Mesenteric fat pad (tissue), 1 donor: ENCODE measurements at regions not wholly inside any gene's neighbourhood (a gene's known extent, or its start where the extent isn't known, plus 50 kb on each side); places are given as distances from the start of the nearest gene placed in this dataset.

Experiments used
- DNase-seq: peaks from one replicate; pipeline ENCODE4 v3.0.0-alpha.2; 2020; ENCODE audit warnings: low spot score
- donor health status: DM: yes; HTN: yes; CAD: no.

DNA sequence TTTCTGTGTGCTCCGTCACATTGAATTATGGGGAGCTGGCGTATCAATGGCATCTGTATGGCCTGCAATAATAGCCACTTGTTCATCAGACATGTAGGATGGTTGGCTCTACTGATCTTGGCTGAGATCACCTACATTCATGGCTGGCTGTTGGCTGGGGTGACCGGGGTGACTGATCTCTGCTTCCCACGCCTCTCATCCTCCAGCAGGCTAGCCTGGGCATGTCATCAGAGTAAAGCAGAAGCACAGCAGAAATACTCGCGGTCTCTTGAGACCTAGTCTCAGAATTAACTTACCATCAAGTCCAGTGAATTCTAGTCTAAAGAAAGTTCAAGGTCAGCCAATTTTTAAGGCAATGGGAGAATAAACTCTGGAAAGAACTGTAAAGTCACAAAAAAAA is 257.7 kb upstream of the GLI3 start:
- no peak for DNase-seq

DNA sequence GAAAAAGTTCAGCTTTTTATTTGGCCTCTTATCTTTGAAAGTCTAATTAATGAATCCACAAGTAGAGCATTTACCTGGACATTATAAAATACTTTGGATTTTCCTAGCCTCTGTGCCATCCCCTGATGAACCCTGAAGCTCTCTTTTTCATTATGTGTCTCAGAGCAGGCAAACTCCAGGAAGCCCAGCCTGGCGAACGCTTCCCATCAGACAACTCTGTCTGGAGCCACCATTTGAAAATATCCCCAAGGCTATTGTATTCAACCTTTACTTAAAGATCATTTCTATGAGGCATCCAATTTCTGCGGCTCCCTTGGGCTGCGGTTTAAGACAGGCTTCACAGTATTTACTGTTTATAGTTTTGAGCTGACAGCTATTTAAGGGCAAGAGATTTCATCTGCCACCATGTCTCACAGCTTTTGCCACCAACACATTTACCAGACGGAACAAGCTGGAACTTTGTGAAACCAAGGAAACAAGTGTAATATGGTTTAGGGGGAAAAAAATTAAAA is 257.2 kb upstream of the GLI3 start:
- DNase-seq: no peak

DNA sequence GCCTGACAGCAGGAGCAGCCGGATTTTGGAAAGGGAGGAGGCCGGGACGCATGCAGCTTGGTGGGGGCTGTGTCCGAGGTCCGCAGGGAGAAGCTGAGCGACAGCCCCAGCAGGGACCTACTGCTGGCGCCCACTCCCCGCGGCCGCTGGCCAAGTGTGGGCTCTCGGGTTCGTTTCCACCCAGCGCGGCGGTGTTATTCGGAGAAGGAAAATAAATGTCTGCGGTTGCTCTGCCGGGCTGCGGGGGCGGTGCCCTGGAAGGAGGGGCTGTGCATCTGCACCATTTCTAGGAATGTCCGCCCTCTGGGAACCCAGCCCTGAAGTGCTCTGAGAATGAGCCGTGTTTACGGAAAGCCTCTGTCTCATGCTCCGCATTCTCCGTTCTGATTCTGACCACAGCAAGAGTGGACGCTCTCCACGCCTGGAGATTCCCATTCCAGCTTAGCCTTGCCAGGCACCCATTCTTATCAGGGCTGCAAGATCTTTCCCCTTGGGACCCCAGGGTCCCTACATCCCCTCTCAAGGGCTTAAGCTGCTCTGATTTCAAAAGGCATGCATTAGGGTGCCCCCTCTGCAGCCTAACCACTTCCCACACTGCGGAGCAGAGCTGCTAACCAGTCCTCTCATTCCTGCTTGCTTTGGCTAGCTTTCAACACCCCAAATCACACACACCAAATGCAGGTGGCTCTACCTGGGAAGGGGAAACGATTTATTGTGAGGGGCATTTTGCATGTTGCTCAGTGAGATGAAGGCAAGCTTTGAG is 256.6 kb upstream of the GLI3 start:
- peak; percentile 91 for DNase-seq

DNA sequence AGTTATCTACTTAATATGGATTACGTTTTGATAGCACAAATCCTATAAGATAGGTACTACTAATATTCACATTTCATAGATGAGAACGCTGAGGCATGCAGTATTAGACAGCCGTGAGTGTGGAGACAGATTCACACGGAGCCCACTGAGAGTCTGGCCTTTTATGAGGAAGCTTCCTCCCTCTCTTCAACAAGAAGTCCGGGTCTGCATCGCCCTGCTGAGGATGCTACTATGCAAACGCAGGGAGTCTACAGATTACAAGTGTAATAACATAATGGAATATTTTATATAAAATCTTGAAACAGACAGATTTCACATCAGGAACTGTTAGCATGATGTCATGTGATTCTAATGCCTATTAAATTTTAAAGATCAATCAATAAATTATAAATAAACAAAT is 255.9 kb upstream of the GLI3 start:
- no peak for DNase-seq

DNA sequence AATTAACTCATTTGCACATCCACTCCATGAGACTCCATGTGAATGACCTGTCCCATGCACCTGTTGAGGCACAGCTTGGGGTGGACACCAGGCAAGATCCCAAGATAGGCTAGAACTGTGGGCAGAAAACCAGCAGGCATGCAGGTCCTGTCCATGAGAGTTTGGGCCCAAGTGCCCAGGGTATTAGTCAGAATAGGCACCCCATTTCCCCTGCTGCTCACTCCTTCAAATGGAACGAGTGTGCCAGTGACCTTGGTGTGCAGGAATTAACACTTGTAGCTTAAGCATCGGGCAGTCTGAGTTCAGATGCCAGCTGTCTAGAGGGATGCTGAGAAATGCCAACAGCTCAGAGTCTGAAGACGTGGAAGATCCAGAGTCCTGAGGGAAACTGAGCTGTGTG is 254.1 kb upstream of the GLI3 start:
- no peak for DNase-seq

DNA sequence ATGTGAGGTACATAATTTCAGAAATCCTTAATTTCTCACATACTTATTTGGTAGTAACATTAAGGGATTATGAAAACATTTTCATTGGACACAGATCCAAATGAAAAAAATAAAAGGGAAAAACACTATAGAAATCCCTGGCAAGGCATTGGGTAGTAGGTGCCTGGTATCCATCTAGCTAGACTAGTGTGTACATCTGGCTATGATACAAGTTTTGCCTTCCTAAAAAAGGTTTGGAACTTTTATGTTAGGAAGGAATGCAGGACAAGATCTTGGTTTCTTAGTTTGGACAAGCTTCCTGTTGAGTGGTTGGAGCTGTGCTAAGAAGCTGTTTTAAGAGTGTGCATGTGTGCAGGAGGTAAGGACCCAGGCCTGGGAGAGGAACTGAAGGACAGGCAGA is 252.3 kb upstream of the GLI3 start:
- no peak for DNase-seq

DNA sequence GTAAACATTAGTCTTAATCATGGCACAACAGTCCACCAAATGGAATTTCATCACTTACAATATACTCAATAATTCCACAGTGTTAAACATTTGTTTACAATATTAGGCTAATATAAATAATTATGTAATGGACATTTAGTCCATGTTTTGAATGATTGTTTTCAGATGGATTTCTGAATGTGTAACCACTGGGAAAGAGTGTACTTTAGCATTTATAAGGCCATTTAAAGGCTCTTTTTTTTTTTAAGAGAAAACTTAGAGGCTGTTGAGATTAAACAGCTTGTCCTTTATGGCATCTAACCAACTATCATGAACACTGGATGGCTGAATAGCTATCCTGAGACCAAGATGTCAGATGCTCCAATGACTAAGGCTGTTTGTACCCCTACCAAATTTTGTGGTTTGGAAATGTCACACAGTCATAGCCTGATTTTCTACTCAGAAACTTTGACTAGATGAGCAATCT is 248.3 kb upstream of the GLI3 start:
- no peak for DNase-seq

DNA sequence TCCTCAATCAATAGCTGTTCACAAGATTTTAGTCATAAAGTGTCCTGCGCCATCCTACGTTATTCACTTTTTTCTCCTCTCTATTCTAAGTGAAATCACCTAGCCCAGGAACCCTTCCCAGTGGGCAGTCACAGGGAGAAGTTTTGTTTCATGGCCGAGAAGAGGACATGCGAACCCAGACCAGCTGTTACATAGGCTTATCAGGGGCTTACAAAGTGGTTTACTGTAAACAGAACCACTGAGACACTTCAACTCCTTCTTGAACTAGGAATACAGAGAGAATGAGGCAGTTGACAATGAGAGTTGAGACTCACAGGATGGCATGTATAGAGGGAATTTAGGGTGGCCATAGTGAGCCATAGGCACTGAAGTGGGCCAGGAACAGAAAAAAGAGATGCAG is 246.9 kb upstream of the GLI3 start:
- DNase-seq: no peak

DNA sequence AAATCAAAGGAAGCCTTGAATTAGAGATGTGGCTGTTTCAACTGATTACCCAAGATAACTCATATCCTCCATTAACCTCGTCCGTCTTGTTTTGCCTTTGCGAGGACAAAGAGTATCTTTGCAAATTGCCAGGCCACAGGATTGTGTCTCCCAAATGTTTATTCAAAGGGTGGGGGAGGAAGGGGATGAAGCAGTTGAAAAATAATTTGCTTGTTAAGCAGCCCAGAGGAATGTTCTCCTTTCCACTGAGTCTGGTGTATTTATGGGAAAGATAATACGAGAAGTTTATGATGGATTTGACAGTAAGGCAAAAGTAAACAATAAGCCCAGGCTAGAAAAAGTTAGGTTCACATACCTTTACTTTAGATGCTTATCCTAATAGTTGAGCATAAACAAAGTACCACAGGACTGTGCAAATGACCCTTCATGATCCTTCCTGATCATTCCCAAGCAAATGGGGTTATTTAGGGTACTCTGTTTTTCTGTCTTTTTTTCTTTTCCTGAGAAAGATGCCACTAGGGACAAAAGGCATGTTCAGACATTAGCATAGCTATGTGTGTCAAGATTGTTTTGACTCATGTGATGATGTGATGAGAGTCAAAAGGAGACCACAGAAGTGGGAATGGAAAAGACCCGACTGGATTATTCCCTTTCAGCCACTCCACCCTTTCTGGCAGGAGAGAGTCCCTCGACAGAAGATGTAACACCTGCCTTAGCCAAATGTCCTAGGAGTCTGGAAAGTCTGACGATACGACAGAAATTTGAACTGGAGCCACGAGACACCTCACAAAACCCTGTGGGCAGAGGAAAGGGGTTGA is 243.0 kb upstream of the GLI3 start:
- no peak for DNase-seq

DNA sequence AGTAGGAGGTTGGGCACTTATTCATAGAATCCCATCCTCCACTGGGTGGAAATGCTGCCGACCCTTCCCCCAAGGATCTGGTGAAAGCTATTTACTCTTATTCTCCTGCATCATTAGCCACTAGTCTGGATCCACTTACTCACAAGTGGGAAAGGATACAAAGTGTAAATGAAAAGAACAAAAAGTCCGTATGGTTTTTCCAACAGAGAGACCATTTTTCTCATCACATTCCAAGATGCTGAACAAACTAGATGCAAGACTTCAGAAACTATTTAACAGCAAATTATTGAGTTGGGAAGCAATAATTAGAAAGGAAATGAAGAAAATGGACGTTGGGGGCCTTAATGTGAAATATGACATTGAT is 242.4 kb upstream of the GLI3 start:
- no peak for DNase-seq

DNA sequence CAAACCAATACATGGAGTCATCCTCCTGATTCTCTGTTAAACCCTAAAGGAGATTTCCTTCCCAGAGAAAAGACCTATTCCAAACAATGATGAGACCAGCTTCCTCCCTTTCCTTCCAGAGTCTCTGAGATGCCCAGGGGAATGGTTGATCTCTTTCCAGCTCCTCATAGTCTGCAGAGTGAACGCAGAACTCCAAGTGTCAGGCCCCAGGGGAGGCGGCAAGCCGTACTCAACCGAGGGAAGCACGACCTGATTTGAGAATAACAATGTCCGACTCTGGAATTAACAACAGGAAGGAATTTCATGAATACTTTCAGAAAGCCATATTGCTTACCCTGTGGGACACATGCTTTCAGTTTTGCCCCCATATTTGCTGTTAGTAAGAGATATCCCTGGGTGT is 241.7 kb upstream of the GLI3 start:
- DNase-seq: no peak

DNA sequence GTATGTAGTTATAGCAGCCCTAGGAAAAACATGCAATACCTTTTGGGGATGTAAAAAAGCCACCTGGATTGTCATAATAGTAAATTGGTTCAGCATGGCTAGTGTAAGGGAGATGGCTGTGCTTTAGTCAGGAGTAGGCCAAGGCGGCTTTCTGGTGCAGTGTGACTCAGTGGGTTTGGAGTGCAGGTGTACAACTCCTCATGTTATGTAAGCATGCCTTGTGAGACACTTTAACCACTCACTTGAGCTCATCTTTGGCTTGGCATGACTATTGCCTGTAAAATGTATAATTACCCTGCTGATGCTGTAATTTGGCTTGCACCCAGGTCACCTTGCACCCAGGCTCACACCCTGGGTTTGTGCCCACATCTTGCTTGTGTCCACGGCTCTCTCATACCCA is 239.2 kb upstream of the GLI3 start:
- DNase-seq: no peak

DNA sequence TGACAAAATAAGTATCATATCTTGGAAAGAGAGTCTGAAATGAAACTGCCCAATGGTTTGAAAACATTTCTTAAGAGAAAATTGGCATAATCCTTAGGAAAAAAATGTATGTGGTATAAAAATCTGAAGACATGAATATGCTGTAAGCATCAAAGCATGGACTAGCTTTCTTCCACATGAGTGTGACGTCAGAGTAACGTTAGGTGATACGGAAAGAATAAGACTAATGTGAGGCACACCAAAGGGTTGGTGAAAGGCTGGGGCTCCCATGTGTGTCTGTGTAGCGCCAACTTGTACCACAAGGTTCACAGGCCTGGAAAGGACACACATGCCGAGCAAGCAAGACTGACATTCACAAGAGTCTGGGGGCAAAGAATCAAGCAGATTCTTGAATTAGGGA is 238.1 kb upstream of the GLI3 start:
- no peak for DNase-seq

DNA sequence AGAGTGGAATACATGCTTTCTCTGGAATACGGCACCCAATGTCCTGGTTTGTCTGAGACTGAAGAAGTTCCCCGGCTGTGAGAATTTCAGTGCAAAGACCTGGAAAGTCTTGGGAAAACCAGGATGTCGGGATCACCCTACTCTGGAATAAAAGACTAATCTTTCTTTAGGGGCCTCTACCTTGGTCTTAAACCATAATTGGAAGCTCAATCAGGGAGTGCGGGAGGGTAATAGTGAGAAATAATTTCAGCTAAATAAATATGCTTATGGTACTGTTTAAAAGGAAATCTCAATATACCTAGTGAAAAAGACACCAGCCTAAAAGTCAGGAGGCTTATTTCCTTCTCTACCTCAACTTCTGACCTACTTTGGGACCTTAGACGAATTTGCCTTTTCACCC is 236.1 kb upstream of the GLI3 start:
- no peak for DNase-seq

DNA sequence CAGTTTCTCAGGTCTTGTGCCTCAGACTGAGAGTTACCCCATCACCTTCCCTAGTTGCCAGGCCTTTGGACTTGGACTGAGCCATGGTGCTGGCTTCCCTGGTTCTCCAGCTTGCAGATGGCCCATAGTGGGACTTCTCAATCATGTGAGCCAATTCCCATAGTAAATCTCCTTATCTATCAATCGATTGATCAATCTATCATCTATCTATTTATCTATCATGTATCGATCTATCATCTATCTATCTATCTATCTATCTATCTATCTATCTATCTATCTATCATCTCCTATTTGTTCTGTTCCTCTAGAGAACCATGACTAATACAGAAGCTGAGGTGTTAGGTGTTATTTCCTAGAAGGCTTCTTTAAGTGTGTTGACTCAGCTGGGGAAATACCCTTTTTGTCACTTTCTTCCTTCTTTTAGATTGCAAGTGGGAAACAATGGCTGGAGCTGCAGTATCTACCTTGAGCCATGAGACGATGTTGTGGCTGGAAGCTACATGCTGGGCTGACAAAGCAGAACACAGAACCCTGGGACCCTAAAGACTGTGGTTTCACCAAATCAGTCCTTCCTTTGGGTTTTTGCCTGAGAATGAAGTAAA is 234.7 kb upstream of the GLI3 start:
- DNase-seq: no peak

DNA sequence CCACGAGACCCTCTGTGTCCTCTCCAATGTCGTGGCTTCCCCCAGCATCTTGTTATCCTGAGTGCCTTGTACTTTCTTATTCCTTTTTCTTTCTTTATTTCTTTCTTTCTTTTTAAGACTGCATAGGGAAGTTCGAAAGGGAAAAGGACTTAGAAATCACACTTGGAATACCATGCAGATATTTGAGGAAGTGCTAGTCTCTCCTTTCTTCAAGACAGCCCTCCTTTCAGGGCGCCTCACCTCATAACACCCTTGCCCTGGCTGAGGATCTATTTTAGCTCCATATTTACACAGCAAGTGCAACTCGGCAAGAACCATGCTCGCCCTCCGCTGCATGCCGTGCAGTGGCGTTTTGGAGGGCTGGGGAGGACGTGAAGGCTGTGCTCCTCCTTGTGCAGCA is 232.3 kb upstream of the GLI3 start:
- no peak for DNase-seq

DNA sequence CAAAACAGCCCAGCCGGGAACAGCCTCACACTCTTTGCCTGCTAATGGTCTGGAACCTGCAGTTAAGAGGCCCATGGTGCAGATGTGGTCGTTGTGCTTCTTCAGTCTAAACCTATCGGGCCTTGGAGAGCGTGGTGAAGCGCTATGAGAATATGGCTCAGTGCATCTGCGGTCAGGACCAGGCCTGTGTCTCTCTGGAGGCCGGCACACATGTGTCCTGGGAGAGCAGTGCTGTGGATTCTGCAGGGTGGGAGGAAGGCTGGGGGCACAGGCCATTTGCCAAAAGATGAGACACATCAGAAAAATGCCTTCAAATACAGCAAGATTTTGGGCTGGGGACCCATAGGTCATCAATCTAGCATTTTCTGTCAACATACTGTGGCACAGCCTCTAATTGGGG is 231.5 kb upstream of the GLI3 start:
- no peak for DNase-seq

DNA sequence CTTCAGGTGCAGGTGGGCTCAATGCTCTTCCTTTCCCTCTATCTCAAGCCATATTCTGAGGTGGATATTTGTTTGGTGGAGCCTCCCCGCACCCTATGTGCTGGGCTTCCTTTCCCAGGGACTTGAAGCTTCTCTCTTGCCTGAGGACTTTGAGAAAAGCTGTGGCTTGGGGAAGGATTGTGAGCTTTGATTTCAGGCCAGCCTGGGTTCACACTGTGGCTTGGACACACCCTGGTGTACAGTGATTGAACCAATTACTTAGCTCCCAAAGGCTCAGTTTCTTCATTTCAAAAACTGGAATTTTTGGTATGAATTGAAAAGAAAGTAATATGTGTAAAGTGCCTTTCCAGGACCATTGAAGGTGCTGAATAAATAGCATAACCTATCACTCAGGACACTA is 224.5 kb upstream of the GLI3 start:
- no peak for DNase-seq

DNA sequence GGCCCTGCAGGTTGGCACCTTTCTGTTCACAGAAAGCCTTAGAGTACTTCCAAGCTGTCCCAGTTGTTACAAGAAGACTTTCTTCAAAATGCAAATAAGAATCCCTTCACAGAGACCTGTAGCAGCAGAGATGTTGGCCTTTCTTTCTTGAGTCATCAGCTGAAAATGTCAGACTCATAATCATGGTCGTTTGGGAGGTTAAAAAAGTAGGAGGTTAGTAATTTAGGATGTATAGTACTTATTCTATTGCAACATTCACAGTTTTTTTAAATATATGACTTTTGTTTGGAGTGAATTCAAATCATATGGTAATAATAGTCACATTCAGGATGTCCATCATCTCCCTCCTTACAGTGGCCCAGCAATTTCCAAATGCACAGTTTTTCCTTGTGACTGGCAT is 223.9 kb upstream of the GLI3 start:
- DNase-seq: no peak

DNA sequence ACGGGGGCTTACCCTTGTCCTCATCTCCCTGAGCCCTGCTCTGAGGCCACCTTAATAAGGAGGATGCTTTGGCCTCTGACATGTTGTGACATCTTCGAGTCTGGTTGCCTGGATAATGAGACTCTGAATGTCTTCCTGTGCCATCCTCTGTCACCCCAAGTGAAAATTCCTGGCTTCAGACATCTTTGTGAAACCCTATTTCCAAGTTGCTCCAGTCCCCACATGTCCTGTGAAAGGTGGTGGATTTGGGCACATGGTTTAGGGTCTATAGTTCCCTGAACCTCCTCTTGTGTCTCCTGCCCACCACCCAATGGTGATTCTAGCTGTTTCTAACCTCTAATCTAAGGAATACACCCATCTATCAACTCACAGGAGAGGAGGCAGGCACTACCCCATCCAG is 223.1 kb upstream of the GLI3 start:
- no peak for DNase-seq

DNA sequence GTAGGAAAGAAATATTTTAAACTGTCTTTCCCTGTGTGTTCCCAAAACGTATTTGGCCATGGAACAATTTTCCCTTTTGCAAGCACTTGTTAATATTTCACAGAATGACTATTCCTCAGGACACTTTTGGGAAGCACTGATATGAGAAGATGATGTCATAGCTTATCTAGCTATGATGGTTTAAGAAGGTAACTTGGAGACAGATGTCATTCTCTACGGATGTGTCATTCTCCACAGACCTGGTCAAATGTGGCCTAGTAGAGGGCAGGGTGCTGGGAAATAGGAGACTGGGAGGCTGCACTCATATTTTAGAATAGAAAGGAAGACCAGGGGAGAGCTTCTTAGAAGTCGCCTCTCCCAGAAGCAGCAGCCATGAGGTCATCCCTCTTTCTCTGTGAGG is 220.7 kb upstream of the GLI3 start:
- DNase-seq: no peak

DNA sequence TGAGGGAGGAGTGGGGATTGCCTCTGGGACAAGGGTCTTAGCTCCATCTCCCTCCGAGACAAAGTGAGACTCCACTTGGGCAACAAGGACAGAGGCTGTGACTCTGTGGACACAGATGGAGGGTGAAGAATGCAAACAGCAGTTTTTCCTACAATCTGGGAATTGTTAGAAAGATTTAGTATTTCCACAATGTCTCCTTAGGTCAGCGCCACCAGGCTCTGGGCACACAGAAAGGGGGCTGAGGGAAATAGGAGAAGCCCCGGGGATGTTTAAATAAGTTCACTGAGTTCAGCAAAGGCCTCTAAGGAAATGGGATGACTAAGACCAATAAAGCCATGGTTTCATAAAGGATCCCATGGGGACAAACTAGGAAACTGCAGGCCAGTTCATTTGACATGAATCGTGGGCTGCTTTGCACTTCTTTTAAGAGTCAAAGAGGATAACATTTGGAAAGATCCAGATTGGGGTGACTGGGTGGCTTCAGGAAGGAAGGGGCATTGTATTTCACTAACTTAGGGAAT is 219.8 kb upstream of the GLI3 start:
- DNase-seq: no peak
